ENCODE measurements at regions not wholly inside any gene's neighbourhood (a gene's known extent, or its start where the extent isn't known, plus 50 kb on each side); places are given as distances from the start of the nearest gene placed in this dataset.

GRCh38 chr2:82257796-82258555, 1953.4 kb upstream of the LRRTM1 start:
- Mint-ChIP-seq H3K4me3 (no peak overlapping the region), H3K4me1 (no peaks in the 10 kb centered on the region), H3K9me3 (peaks cover 5 to 46% (median 22%) of the 10 kb centered on the region in 8 donors), H3K27me3 (no peaks in the 10 kb centered on the region), H3K27ac (no peak overlapping the region), H3K36me3 (no peaks in the 10 kb centered on the region)
- Histone ChIP-seq H3K36me3 (ENCODE audit: insufficient read depth, low read length) (no peaks in the 10 kb centered on the region), H3K9me3 (ENCODE audit: control insufficient read depth in 1 of 2, low read length in 2 of 2) (peaks cover 0 to 3% of the 10 kb centered on the region in 2 donors), H3K27ac (ENCODE audit: low read depth, low read length) (no peak overlapping the region), H3K4me1 (ENCODE audit: insufficient read depth, low read length) (no peaks in the 10 kb centered on the region), H3K27me3 (ENCODE audit: insufficient read depth, low read length) (no peaks in the 10 kb centered on the region), H3K4me3 (ENCODE audit: low read length in 2 of 2) (no peak overlapping the region)
- POLR2A ChIA-PET (ENCODE audit: partially characterized antibody): no interaction called here
- CTCF ChIA-PET (ENCODE audit: partially characterized antibody): no interaction called here
- intact Hi-C loops (cut with micrococcal nuclease): no loop called here
- no peak for DNase-seq

- intact Hi-C loops (cut with micrococcal nuclease): no loop called here
- H3K4me3 ChIP-seq (ENCODE audit: low read length in 2 of 2): no peak overlapping the region
- ChIA-PET POLR2A (ENCODE audit: partially characterized antibody) (no interaction called here), CTCF (ENCODE audit: partially characterized antibody) (no interaction called here)
- H3K27ac ChIP-seq (ENCODE audit: low read depth, low read length): no peak overlapping the region
- no peaks in the 10 kb centered on the region for H3K4me1 Mint-ChIP-seq
- DNase-seq: no peak
- no peaks in the 10 kb centered on the region for H3K27me3 ChIP-seq (ENCODE audit: insufficient read depth, low read length)
- H3K4me1 ChIP-seq (ENCODE audit: insufficient read depth, low read length): no peaks in the 10 kb centered on the region
- H3K36me3 Mint-ChIP-seq: no peaks in the 10 kb centered on the region
- H3K36me3 ChIP-seq (ENCODE audit: insufficient read depth, low read length): no peaks in the 10 kb centered on the region
- peaks cover 8 to 47% (median 25%) of the 10 kb centered on the region in 8 donors for H3K9me3 Mint-ChIP-seq
- no peak overlapping the region for H3K4me3 Mint-ChIP-seq
- H3K27ac Mint-ChIP-seq: no peak overlapping the region
- peaks cover 0 to 2% of the 10 kb centered on the region in 2 donors for H3K9me3 ChIP-seq (ENCODE audit: control insufficient read depth in 1 of 2, low read length in 2 of 2)
- no peaks in the 10 kb centered on the region for H3K27me3 Mint-ChIP-seq
Measured at GRCh38 chr2:82256983-82257632, 1952.6 kb upstream of the LRRTM1 start.

GRCh38 chr2:82256288-82256687, 1951.7 kb upstream of the LRRTM1 start:
- H3K36me3 Mint-ChIP-seq: no peaks in the 10 kb centered on the region
- no peak overlapping the region for H3K27ac Mint-ChIP-seq
- no peak for DNase-seq
- Histone ChIP-seq H3K9me3 (ENCODE audit: control insufficient read depth in 1 of 2, low read length in 2 of 2) (no peaks in the 10 kb centered on the region), H3K36me3 (ENCODE audit: insufficient read depth, low read length) (no peaks in the 10 kb centered on the region), H3K27me3 (ENCODE audit: insufficient read depth, low read length) (no peaks in the 10 kb centered on the region), H3K4me3 (ENCODE audit: low read length in 2 of 2) (no peak overlapping the region), H3K4me1 (ENCODE audit: insufficient read depth, low read length) (no peaks in the 10 kb centered on the region), H3K27ac (ENCODE audit: low read depth, low read length) (no peak overlapping the region)
- H3K4me3 Mint-ChIP-seq: no peak overlapping the region
- no peaks in the 10 kb centered on the region for H3K27me3 Mint-ChIP-seq
- intact Hi-C loops (cut with micrococcal nuclease): no loop called here
- peaks cover 10 to 49% (median 25%) of the 10 kb centered on the region in 8 donors for H3K9me3 Mint-ChIP-seq
- ChIA-PET POLR2A (ENCODE audit: partially characterized antibody) (no interaction called here), CTCF (ENCODE audit: partially characterized antibody) (no interaction called here)
- no peaks in the 10 kb centered on the region for H3K4me1 Mint-ChIP-seq

GRCh38 chr2:82254728-82255127, 1950.2 kb upstream of the LRRTM1 start:
- Histone ChIP-seq H3K27me3 (ENCODE audit: insufficient read depth, low read length) (no peaks in the 10 kb centered on the region), H3K4me3 (ENCODE audit: low read length in 2 of 2) (no peak overlapping the region), H3K4me1 (ENCODE audit: insufficient read depth, low read length) (no peaks in the 10 kb centered on the region), H3K36me3 (ENCODE audit: insufficient read depth, low read length) (no peaks in the 10 kb centered on the region), H3K9me3 (ENCODE audit: control insufficient read depth in 1 of 2, low read length in 2 of 2) (no peaks in the 10 kb centered on the region), H3K27ac (ENCODE audit: low read depth, low read length) (no peak overlapping the region)
- intact Hi-C loops (cut with micrococcal nuclease): no loop called here
- DNase-seq: no peak
- no peak overlapping the region for H3K27ac Mint-ChIP-seq
- H3K4me1 Mint-ChIP-seq: no peaks in the 10 kb centered on the region
- ChIA-PET CTCF (ENCODE audit: partially characterized antibody) (no interaction called here), POLR2A (ENCODE audit: partially characterized antibody) (no interaction called here)
- peaks cover 10 to 51% (median 23%) of the 10 kb centered on the region in 8 donors for H3K9me3 Mint-ChIP-seq
- H3K4me3 Mint-ChIP-seq: no peak overlapping the region
- H3K27me3 Mint-ChIP-seq: no peaks in the 10 kb centered on the region
- H3K36me3 Mint-ChIP-seq: no peaks in the 10 kb centered on the region

GRCh38 chr2:82246220-82246775, 1941.7 kb upstream of the LRRTM1 start:
- CTCF ChIA-PET (ENCODE audit: partially characterized antibody): no interaction called here
- Mint-ChIP-seq H3K9me3 (peaks cover 0 to 37% (median 11%) of the 10 kb centered on the region in 8 donors), H3K36me3 (no peaks in the 10 kb centered on the region), H3K4me1 (no peaks in the 10 kb centered on the region), H3K27me3 (no peaks in the 10 kb centered on the region), H3K4me3 (no peak overlapping the region), H3K27ac (no peak overlapping the region)
- H3K4me1 ChIP-seq (ENCODE audit: insufficient read depth, low read length): no peaks in the 10 kb centered on the region
- H3K36me3 ChIP-seq (ENCODE audit: insufficient read depth, low read length): no peaks in the 10 kb centered on the region
- H3K27me3 ChIP-seq (ENCODE audit: insufficient read depth, low read length): no peaks in the 10 kb centered on the region
- H3K27ac ChIP-seq (ENCODE audit: low read depth, low read length): no peak overlapping the region
- H3K9me3 ChIP-seq (ENCODE audit: control insufficient read depth in 1 of 2, low read length in 2 of 2): no peaks in the 10 kb centered on the region
- no peak for DNase-seq
- POLR2A ChIA-PET (ENCODE audit: partially characterized antibody): no interaction called here
- intact Hi-C loops (cut with micrococcal nuclease): no loop called here
- H3K4me3 ChIP-seq (ENCODE audit: low read length in 2 of 2): no peak overlapping the region

- Mint-ChIP-seq H3K27ac (no peak overlapping the region), H3K36me3 (no peaks in the 10 kb centered on the region), H3K27me3 (no peaks in the 10 kb centered on the region), H3K9me3 (peaks cover 0 to 23% (median 17%) of the 10 kb centered on the region in 8 donors), H3K4me3 (no peak overlapping the region), H3K4me1 (no peaks in the 10 kb centered on the region)
- H3K27ac ChIP-seq (ENCODE audit: low read depth, low read length): no peak overlapping the region
- H3K4me1 ChIP-seq (ENCODE audit: insufficient read depth, low read length): no peaks in the 10 kb centered on the region
- ChIA-PET POLR2A (ENCODE audit: partially characterized antibody) (no interaction called here), CTCF (ENCODE audit: partially characterized antibody) (no interaction called here)
- no peaks in the 10 kb centered on the region for H3K36me3 ChIP-seq (ENCODE audit: insufficient read depth, low read length)
- H3K4me3 ChIP-seq (ENCODE audit: low read length in 2 of 2): no peak overlapping the region
- H3K9me3 ChIP-seq (ENCODE audit: control insufficient read depth in 1 of 2, low read length in 2 of 2): no peaks in the 10 kb centered on the region
- no peaks in the 10 kb centered on the region for H3K27me3 ChIP-seq (ENCODE audit: insufficient read depth, low read length)
- DNase-seq: no peak
- intact Hi-C loops (cut with micrococcal nuclease): no loop called here
Measured at GRCh38 chr2:82239176-82239575, 1934.6 kb upstream of the LRRTM1 start.

- Mint-ChIP-seq H3K4me3 (no peak overlapping the region), H3K36me3 (no peaks in the 10 kb centered on the region), H3K27ac (no peak overlapping the region), H3K4me1 (no peaks in the 10 kb centered on the region), H3K27me3 (no peaks in the 10 kb centered on the region), H3K9me3 (peaks cover 0 to 23% (median 14%) of the 10 kb centered on the region in 8 donors)
- Histone ChIP-seq H3K4me3 (ENCODE audit: low read length in 2 of 2) (no peak overlapping the region), H3K9me3 (ENCODE audit: control insufficient read depth in 1 of 2, low read length in 2 of 2) (no peaks in the 10 kb centered on the region), H3K27me3 (ENCODE audit: insufficient read depth, low read length) (no peaks in the 10 kb centered on the region), H3K4me1 (ENCODE audit: insufficient read depth, low read length) (no peaks in the 10 kb centered on the region), H3K27ac (ENCODE audit: low read depth, low read length) (no peak overlapping the region), H3K36me3 (ENCODE audit: insufficient read depth, low read length) (no peaks in the 10 kb centered on the region)
- DNase-seq: no peak
- intact Hi-C loops (cut with micrococcal nuclease): no loop called here
- CTCF ChIA-PET (ENCODE audit: partially characterized antibody): interaction anchor here (0.7 kb wide), 1 partner anchor 13 kb away, joined by 3 read pairs; no protein-coding TSS in a partner anchor
- POLR2A ChIA-PET (ENCODE audit: partially characterized antibody): interaction anchor here (0.5 kb wide), 1 partner anchor 306 kb away, joined by 3 read pairs; no protein-coding TSS in a partner anchor
Measured at GRCh38 chr2:82237994-82238662, 1933.6 kb upstream of the LRRTM1 start.

Measured in CD4-positive, alpha-beta memory T cell (primary cell).